ENCODE measurements at regions not wholly inside any gene's neighbourhood (a gene's known extent, or its start where the extent isn't known, plus 50 kb on each side); places are given as distances from the start of the nearest gene placed in this dataset.

DNA sequence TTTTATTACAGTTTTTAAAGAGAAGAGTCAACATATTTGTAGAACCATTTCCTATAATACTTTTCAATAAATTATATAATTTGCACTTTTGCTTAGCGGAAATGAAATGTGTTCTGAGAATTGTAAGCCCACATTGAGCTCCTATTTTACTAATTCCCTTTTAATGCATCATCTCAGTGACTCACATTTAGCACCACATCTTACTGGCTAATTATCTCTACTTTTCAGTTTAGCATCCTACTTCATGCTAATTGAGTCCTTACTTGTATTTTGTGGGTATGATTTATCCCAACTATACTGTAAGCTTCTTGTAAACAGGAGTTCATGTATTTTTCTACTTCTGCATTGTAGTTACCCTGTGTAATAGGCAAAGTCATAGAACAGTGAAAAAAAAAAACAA is 67.5 kb downstream of the TMX1 start:
- no peak for DNase-seq

DNA sequence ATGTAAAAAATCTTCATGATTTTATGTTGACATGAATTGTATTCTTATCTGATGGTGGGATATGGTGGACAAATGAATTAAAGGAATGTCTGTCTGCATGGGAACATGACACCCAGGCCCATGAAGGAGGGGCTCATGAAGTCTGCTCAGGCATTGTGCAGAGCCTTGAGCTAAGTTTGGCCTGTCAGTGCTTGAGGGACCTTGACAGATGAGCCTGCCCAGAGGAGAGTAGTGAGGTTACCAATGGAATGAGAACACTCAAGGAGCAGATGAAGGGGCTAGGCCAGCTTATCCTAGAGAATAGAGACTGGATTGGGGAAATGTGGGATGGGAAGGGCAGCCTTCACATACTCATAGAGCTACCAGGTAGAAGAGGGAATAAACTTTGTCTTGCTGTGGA is 68.8 kb downstream of the TMX1 start:
- DNase-seq: no peak

- DNase-seq: no peak
Measured at GRCh38 chr14:51310505-51310944, 70.5 kb downstream of the TMX1 start.

DNA sequence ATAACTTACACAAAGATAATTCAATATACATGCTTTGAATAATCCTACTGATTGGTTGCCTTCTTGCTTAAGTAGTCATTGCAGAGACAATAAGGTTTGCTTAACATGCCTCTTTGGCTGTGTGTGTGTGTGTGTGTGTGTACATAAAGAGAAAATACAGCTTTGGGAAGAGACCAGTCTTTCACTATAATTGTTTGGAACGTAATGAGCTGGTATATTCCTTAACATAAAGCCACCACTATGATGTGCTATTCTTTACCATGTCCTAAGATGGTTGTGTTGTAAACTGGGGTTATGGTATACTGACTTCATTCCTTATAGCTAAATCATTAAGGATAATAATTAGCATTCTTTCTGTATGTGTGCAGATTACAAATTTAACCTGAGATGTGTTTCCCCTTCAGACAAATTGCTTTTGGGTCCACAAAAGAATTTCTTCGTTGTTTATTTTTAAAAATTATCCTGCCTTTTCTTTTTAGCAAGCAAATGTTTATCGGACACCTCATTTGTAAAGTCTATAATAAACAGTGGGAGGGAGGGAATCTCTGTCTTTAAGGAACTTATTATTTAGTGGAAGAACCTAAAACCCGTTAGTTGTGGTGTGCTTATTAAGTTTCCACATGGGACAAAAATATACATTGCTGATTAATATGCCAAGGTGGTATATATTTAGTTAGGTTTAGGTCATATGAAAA is 74.4 kb downstream of the TMX1 start:
- no peak for DNase-seq

GRCh38 chr14:51317373-51317772 is 77.3 kb downstream of the TMX1 start:
- DNase-seq: no peak

DNA sequence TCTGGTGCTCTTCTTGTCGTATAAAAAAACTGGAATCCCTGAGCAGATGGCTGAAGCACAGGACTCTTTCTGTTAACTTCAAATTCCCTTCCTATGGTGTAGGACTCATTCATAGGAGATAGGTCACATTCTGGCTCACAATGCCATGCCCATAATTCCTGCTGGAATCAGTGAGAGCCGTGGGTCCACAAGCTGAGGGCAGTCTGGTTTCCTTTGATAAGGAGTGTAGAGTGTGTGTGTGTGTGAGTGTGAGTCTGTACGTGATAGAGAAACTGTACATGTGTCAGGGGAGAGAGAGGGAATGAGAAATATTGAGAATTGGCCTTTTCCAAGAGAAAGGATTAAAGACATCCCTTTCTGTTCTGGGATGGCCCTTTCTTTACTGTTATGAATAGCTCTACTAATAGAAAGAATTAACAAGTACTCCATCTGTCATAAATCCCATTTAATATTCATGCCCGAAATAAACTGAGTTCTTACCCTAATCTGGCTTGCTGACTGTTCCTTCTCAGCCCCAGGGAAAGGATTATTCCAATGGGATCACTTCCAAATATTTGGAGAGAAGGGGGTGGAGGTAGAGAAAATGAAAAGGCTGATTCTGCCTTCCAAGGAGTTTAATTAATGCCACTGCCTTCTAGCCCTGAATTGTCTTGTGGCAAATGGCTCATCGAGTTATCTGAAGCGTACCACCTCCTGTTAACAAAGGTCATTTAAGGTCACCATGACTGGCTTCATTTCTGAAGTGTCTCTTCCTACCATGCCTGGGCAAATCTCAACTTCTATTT is 79.0 kb downstream of the TMX1 start:
- DNase-seq: no peak

DNA sequence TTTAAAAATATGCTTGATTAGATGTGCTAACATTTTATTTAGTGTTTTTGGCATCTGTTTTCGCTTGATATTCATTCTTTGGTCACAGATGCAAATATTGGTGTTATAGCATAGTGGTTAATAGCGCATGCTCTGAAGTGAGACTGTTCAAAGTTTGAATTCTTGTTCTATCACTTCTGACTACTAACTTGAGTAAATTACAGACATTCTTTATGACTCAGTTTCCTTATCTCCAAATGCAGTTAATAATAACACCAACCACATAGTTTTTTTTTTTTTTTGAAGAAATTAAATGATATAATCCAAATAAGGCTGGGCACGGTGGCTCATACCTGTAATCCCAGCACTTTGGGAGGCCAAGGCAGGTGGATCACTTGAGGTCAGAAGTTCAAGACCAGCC is 81.0 kb downstream of the TMX1 start:
- no peak for DNase-seq

GRCh38 chr14:51323492-51323891 is 83.4 kb downstream of the TMX1 start:
- DNase-seq: no peak

GRCh38 chr14:51327376-51327775 is 87.3 kb downstream of the TMX1 start:
- DNase-seq: no peak

GRCh38 chr14:51328064-51328771 is 88.2 kb downstream of the TMX1 start:
- no peak for DNase-seq

DNA sequence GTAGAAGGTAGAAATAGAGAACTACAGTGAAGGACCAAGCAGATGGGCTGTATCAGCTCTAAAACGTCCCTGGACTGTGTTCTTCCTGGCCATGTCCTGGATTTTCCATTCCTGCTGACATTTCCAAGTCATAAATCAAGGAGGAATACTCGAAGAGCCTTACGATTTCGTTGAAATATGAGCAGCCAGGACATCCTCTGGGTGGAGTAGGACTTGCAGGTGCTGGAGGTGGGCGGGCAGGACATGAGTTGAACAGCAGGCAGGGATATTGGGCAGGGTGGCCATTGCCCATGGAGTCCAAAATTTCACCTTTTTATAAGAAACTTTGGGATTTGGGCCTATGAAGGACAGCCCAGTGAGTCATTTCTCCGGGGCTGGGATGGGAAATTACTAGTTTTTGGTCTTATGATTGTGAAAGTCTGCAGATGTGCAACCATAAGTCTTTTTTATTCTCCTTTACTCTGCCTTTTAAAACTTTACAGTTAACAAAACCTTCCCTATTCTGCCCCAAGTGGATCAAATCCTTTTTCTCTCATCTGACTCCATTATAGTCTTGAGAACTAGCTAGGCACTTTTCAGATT is 88.8 kb downstream of the TMX1 start:
- DNase-seq: no peak

DNA sequence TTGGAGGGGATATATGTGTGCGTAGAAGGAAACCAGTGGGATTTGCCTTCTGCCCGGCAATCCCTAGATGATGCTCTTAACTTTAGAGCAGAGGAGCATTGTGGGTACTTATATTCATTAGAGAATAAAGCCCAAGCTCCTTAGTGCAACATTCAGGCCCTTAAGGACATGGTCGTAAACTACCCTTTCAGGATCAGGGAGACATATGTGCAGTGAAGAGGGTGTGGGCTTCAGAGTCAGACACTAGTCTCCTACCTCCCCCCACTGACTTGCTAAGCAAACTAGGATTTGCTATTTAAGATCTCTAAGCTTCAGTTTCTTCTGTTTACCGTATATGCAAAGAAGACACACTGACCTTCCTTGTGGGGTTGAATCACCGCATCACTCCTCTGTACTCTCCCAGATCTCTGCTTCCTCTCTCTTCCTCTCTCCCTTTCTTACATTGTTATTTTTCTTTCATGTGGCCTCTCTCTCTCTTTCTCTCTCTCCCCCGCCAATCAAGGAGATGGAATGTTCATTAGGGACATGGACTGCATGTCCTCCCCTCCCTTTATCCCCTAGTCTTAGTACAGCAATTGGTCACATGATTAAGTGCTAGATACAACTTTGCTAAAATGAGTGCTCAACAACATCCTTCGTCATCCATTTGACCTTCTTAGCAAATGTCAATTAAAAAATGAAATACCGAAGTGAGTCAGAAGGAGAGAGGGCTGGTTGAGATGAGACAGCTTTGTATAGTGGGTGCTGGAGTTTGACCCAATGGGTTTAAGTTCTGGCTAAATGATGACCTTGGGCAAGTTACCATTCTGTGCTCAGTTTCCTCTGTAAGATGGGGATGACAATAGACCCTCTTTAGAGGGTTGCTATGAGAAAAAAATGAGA is 91.7 kb downstream of the TMX1 start:
- DNase-seq: no peak

DNA sequence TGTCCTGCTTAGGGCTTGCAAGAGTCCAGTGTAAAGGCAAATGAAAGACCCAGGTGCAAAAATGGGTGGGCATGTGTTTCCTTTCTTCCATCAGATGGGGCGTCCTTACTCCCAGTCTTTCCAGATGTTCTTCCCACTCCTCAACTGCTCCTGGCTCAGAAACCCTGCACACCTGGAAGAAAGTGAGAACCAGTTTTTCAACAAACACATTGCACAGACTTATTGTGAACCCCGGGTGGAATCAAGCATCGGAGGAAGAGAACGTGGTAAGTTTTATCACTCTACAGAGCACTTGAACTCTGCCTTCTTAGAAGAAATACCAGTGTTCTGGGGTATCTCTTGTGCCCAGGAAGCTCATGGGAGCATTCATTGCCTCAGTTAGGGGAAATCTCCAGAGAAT is 93.3 kb downstream of the TMX1 start:
- no peak for DNase-seq

DNA sequence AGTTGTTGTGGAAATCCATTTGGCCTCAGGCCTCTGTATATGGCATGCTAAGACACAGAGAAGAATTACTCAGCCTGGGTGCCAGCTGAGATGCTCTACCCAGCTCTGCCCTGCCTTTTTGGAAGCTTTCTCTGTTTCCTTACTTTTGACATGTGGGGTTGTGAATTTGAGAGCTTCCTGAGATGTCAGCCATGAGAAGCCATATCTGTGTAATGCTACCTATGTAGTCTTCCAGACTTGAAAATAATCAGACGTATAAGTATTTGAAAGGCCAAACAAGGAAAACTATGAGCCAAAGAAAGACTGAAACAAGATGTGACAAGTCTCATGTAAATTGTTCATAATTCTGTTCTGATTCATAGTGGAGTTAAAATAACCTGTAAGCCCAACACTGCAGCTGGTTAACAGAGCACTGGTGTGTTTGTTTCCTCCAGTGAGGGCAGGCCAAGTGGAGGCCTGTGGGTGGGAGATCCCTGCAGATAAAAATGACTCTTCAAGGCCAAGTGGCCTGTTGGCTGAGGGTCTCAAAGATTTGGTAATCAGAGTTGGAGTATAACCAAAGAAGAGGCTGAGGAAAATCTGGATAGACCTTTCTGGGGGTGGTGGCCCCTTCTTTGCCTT is 94.0 kb downstream of the TMX1 start:
- DNase-seq: no peak

- DNase-seq: no peak
Measured at GRCh38 chr14:51334566-51334965, 94.5 kb downstream of the TMX1 start.

- no peak for DNase-seq
Measured at GRCh38 chr14:51335531-51335930, 95.5 kb downstream of the TMX1 start.

DNA sequence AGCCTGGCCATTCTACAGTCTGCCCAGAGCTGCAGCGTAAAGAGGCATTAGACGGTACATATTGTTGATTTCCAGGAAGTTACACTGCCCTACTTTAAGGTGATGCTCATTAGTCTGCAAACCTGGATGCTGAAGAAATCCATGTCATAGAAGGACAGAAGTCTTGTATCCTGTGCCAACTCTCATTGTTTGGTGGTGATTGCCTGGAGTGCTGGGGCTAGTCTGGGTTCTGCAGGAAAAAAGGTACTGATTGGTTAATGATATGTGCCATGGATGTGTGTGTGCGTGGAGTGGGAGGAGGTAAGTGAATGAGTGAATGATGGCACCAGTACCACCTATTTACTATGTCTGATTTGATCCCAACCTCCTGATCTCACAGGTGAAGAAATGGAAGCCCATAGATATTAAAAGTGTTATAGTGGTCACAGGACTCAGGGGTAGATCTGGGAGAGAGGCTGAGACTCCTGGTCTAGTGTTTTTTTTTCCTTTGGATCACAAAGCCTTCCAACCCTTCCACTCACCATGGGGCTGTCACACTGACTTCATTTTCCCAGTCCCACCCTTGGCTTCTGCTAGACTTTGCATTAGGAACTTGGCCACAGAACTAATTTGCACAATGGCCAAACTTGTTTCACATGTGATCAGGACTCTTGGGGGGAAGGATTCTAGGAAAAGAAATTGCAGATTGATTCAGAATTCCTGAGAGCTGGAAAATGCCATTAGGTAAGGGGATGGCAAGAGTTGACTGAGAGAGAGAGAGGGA is 96.1 kb downstream of the TMX1 start:
- DNase-seq: no peak

- DNase-seq: no peak
Measured at GRCh38 chr14:51336734-51337133, 96.7 kb downstream of the TMX1 start.

GRCh38 chr14:51337520-51337919 is 97.5 kb downstream of the TMX1 start:
- no peak for DNase-seq

GRCh38 chr14:51341338-51341737 is 101.3 kb downstream of the TMX1 start:
- no peak for DNase-seq

DNA sequence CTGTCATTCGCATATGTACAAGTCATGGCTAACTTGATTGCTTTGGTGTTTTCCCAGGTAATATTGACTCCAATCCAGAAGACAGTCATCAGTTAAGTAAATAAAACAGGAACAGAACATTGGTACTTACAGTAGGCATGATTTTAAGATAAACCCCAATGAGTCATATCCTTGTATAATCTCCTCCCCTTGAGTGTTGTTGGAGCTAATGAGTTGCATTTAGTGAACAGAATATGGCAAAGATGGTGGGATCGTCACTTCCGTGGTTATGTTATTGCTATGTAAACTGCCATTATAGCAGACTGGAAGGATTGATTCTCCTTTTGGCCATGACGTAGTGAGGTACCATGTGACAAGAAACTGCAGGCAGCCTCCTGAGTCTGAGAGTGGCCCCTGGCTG is 102.2 kb downstream of the TMX1 start:
- no peak for DNase-seq
